Caco-2 (cell line): ENCODE measurements at regions not wholly inside any gene's neighbourhood (a gene's known extent, or its start where the extent isn't known, plus 50 kb on each side); places are given as distances from the start of the nearest gene placed in this dataset.
A peak's percentile ranks its signal among the peaks of the same experiment; 100 is the strongest.

Experiments used
- BruUV-seq: library from RNA; stranded (reverse); fragments of 400-500 nt; replicated peaks from 2 replicates; lab custom pipeline; 2021; lab: Mats Ljungman, UMichigan
- CTCF ChIA-PET: fragments of 300-600 bp; sonication (Branson Sonifier 250); formaldehyde crosslinking; loops from one replicate; lab custom pipeline; 2022; ENCODE audit warnings: antibody characterized with exemption; lab: Charles Lee
- POLR2A ChIA-PET: fragments of 300-600 bp; sonication (Branson Sonifier 250); formaldehyde crosslinking; loops from one replicate; lab custom pipeline; 2022; ENCODE audit warnings: antibody characterized with exemption; lab: Charles Lee
- DNase-seq, 2 experiments: peaks; one replicate each; pipeline versions ENCODE4 v3.0.0 to v3.0.0-alpha.2; 2020 to 2022
- H3K27me3 ChIP-seq: replicated peaks from 2 replicates; pipeline ENCODE4 v1.6.0; 2011; ENCODE audit warnings: low read length; ENCODE audit not compliant: control insufficient read depth, insufficient read depth
- H3K36me3 ChIP-seq: 2 replicates; pipeline ENCODE4 v1.5.1; 2011; ENCODE audit warnings: low read length; ENCODE audit not compliant: control insufficient read depth, insufficient read depth
- H3K4me1 ChIP-seq: fragments of 250-450 bp; sonication (Bioruptor Pico); 2 replicates; pipeline ENCODE4 v1.5.1; 2020; ENCODE audit warnings: mild to moderate bottlenecking
- H3K4me3 ChIP-seq: 2 replicates; pipeline ENCODE4 v1.5.1; 2011; ENCODE audit warnings: low read depth, mild to moderate bottlenecking, control low read depth, low read length
- H3K9me3 ChIP-seq: fragments of 250-450 bp; sonication (Bioruptor Pico); 2 replicates; pipeline ENCODE4 v1.5.1; 2020; ENCODE audit warnings: mild to moderate bottlenecking, moderate library complexity
- H3K27ac Mint-ChIP-seq: one replicate; pipeline ENCODE4 v1.8.0; 2022; ENCODE audit warnings: mixed read lengths; ENCODE audit not compliant: unreplicated experiment
- H3K27me3 Mint-ChIP-seq: one replicate; pipeline ENCODE4 v1.8.0; 2022; ENCODE audit warnings: mixed read lengths; ENCODE audit not compliant: insufficient read depth, unreplicated experiment
- H3K36me3 Mint-ChIP-seq: one replicate; pipeline ENCODE4 v1.8.0; 2022; ENCODE audit warnings: mild to moderate bottlenecking, mixed read lengths; ENCODE audit not compliant: insufficient read depth, unreplicated experiment
- H3K4me1 Mint-ChIP-seq: one replicate; pipeline ENCODE4 v1.8.0; 2022; ENCODE audit warnings: low read depth, mixed read lengths; ENCODE audit not compliant: unreplicated experiment
- H3K4me3 Mint-ChIP-seq: one replicate; pipeline ENCODE4 v1.8.0; 2022; ENCODE audit warnings: mild to moderate bottlenecking, moderate library complexity, mixed read lengths; ENCODE audit not compliant: unreplicated experiment
- H3K9me3 Mint-ChIP-seq: one replicate; pipeline ENCODE4 v1.8.0; 2022; ENCODE audit warnings: mixed read lengths; ENCODE audit not compliant: unreplicated experiment
- intact Hi-C: fragments of 100-400 bp; cut with micrococcal nuclease; formaldehyde crosslinking; loops from one replicate; pipeline ENCODE4 v1.10.0; 2022; ENCODE audit not compliant: unreplicated experiment
- TF ChIP-seq, protein P1 (sequence below), 2 experiments: fragments of 200-600 bp in 1 of 2; IDR thresholded peaks; 1 replicate in 1 of 2; 2 replicates in 1 of 2; pipeline versions ENCODE4 v1.5.1 to v1.8.0; 2011 to 2022; ENCODE audit warnings: antibody characterized with exemption in 1 of 2, control low read depth in 1 of 2, inconsistent platforms in 1 of 2, low read depth in 1 of 2, low read length in 1 of 2, mild to moderate bottlenecking in 1 of 2, moderate library complexity in 1 of 2; ENCODE audit not compliant: insufficient read depth in 1 of 2, severe bottlenecking in 1 of 2, unreplicated experiment in 1 of 2

DNA sequence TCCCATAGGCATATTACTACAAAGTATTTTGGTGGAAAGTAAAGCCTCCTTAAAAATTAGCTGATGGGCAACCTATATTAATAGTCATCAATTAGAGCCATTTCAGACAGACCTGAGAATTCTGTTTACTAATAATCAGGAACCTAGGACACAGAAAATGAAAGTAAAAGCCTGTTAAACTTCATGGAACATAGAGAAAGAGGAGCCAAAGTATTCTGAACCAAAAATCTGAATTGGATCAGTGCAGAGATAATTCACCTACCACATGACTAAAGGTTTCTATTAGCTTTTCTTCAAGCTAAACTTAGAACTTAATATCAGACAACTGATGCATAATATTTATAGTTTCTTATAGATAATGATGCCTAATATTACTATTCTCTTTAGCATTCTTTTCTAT is 204.5 kb upstream of the RHOBTB1 start:
- TF ChIP-seq, protein P1, sequence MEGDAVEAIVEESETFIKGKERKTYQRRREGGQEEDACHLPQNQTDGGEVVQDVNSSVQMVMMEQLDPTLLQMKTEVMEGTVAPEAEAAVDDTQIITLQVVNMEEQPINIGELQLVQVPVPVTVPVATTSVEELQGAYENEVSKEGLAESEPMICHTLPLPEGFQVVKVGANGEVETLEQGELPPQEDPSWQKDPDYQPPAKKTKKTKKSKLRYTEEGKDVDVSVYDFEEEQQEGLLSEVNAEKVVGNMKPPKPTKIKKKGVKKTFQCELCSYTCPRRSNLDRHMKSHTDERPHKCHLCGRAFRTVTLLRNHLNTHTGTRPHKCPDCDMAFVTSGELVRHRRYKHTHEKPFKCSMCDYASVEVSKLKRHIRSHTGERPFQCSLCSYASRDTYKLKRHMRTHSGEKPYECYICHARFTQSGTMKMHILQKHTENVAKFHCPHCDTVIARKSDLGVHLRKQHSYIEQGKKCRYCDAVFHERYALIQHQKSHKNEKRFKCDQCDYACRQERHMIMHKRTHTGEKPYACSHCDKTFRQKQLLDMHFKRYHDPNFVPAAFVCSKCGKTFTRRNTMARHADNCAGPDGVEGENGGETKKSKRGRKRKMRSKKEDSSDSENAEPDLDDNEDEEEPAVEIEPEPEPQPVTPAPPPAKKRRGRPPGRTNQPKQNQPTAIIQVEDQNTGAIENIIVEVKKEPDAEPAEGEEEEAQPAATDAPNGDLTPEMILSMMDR (IDR thresholded peaks at IDR 0.05; ENCODE audit: insufficient read depth in 1 of 2, low read depth in 1 of 2, low read length in 1 of 2, severe bottlenecking in 1 of 2, unreplicated experiment in 1 of 2): no peak
- ChIA-PET CTCF (no interaction called here), POLR2A (no interaction called here)
- Mint-ChIP-seq H3K4me1 (no peaks in the 10 kb centered on the region), H3K27ac (no peak overlapping the region), H3K36me3 (no peaks in the 10 kb centered on the region), H3K9me3 (no peaks in the 10 kb centered on the region), H3K4me3 (no peak overlapping the region), H3K27me3 (peaks cover 13% of the 10 kb centered on the region)
- Histone ChIP-seq H3K27me3 (no peaks in the 10 kb centered on the region), H3K4me1 (no peaks in the 10 kb centered on the region), H3K4me3 (no peak overlapping the region), H3K9me3 (no peaks in the 10 kb centered on the region), H3K36me3 (no peaks in the 10 kb centered on the region)
- no TSS peak for BruUV-seq
- no peak for DNase-seq
- intact Hi-C loops: no loop called here

DNA sequence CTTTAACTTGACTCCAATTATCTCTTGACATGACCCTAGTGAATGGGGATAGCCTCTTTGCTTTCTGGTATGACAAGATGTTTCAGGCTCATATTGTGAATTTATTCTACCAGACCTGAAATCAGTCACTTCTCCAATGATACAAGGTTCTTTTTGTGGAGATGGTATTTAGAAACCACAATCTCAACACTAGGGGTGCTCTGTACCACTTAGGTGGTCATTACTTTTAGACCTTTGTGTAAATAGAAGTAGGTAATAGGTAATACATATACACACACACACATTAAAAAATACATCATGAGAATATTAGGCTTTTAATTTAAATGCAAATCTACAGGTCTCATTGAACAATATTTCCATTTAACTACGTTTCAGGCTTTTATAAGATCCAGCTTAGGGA is 199.0 kb upstream of the RHOBTB1 start:
- TF ChIP-seq, protein P1 (IDR thresholded peaks at IDR 0.05; ENCODE audit: insufficient read depth in 1 of 2, low read depth in 1 of 2, low read length in 1 of 2, severe bottlenecking in 1 of 2, unreplicated experiment in 1 of 2): no peak
- no TSS peak for BruUV-seq
- Histone ChIP-seq H3K27me3 (no peaks in the 10 kb centered on the region), H3K4me1 (no peaks in the 10 kb centered on the region), H3K9me3 (no peaks in the 10 kb centered on the region), H3K36me3 (no peaks in the 10 kb centered on the region), H3K4me3 (no peak overlapping the region)
- ChIA-PET CTCF (no interaction called here), POLR2A (no interaction called here)
- intact Hi-C loops: loop anchor here (5.0 kb wide), 1 partner anchor 326 kb away; no protein-coding TSS in a partner anchor
- Mint-ChIP-seq H3K36me3 (no peaks in the 10 kb centered on the region), H3K4me3 (no peak overlapping the region), H3K4me1 (no peaks in the 10 kb centered on the region), H3K9me3 (no peaks in the 10 kb centered on the region), H3K27me3 (peaks cover 23% of the 10 kb centered on the region), H3K27ac (no peak overlapping the region)
- DNase-seq: no peak

DNA sequence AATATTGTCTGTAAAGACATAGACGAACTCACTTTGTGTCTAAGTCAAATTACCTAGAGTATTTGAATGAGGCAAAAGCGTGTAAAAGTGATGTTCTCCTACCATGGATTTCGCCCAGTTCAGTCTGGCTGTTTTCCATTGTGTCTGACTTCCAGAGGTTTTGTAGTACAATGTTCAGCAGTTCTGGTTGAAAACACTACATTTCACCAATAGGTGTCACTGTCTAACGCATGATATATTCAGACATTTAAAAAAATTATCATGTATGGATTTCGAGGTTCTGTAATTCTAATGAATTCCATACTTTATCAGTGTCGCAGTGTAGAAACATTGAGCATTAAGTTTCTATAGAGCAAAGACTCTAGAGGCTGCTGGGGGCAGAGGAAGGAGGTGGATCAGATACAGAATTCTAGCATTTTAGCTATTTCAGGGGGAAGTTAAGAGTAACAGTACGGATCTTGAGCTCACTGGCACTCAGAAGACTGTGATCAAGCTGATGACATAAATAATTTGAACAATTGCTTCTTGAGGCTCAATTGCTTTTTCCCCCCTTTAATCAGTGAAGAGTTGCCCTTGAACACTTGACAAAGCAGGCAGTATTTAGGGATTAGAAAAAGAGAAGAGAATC is 196.9 kb upstream of the RHOBTB1 start:
- intact Hi-C loops: loop anchor here (1.0 to 5.0 kb wide), 4 partner anchors 49 to 451 kb away; no protein-coding TSS in a partner anchor
- TF ChIP-seq, protein P1 (IDR thresholded peaks at IDR 0.05; ENCODE audit: insufficient read depth in 1 of 2, low read depth in 1 of 2, low read length in 1 of 2, severe bottlenecking in 1 of 2, unreplicated experiment in 1 of 2): peak; percentile 80 to 92
- Histone ChIP-seq H3K9me3 (no peaks in the 10 kb centered on the region), H3K4me3 (no peak overlapping the region), H3K4me1 (no peaks in the 10 kb centered on the region), H3K27me3 (no peaks in the 10 kb centered on the region), H3K36me3 (no peaks in the 10 kb centered on the region)
- no TSS peak for BruUV-seq
- CTCF ChIA-PET: interaction anchor here (0.7 to 1.7 kb wide), 8 partner anchors 8 to 592 kb away, joined by 3 to 9 read pairs (median 4); no protein-coding TSS in a partner anchor
- no peak overlapping the region for H3K4me3 Mint-ChIP-seq
- peaks cover 15% of the 10 kb centered on the region for H3K27me3 Mint-ChIP-seq
- H3K36me3 Mint-ChIP-seq: no peaks in the 10 kb centered on the region
- DNase-seq: peak in 1 of 2 experiments; percentile 64
- H3K4me1 Mint-ChIP-seq: no peaks in the 10 kb centered on the region
- no peak overlapping the region for H3K27ac Mint-ChIP-seq
- H3K9me3 Mint-ChIP-seq: no peaks in the 10 kb centered on the region
- POLR2A ChIA-PET: interaction anchor here (0.7 kb wide), 1 partner anchor 155 kb away, joined by 14 read pairs; no protein-coding TSS in a partner anchor
